Sciatic nerve (tissue), 2 donors: ENCODE measurements at regions not wholly inside any gene's neighbourhood (a gene's known extent, or its start where the extent isn't known, plus 50 kb on each side); places are given as distances from the start of the nearest gene placed in this dataset.
A peak's percentile ranks its signal among the peaks of the same experiment; 100 is the strongest.
"Not testable (repeated sequence)": the region's sequence is repeated elsewhere in the genome, so short reads cannot be mapped to it uniquely, and the experiment has no call there.

Experiments used
- ATAC-seq: fragments of 200-7000 bp; cut with Tn5 transposase; one replicate; pipeline ENCODE4 v1.9.1; 2020; ENCODE audit warnings: mild to moderate bottlenecking, moderate library complexity
- DNase-seq: peaks from one replicate; pipeline ENCODE4 v3.0.0-alpha.2; 2020; ENCODE audit warnings: low spot score
- intact Hi-C: fragments of 100-400 bp; cut with DNase I; formaldehyde crosslinking; loops from one replicate; pipeline ENCODE4 v1.14.2; 2022
- donor health status: DM: no; HTN: no; CAD: no.
- donor health status: DM: no; HTN: no; CAD: no.

DNA sequence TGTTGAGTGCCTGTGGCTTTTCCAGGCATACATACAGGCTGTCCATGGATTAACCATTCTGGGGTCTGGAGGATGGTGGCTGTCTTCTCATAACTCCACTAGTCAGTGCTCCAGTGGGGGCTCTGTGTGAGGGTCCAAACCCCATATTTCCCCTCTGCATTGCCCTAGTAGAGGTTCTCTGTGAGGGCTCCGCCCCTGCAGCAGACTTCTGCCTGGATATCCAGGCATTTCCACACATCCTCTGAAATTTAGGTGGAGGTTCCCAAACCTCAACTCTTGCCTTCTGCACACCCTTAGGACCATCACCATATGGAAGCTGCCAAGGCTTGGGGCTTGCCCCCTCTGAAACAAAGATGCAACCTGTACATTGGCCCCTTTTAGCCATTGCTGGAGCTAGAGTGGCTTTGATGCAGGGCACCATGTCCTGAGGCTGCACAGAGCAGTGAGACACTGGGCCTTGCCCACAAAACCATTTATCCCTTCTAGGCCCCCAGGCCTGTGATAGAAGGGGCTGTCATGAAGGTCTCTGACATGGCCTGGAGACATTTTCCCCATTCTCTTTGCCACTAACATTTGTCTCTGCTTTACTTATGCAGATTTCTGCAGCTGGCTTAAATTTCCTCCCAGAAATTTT, 400.1 kb upstream of the MDFIC2 start:
- ATAC-seq (no peak), DNase-seq (no peak)
- intact Hi-C loops = no loop called here

GRCh38 chr3:70703305-70704102, 391.1 kb upstream of the MDFIC2 start:
- no peak for DNase-seq
- intact Hi-C loops = no loop called here

GRCh38 chr3:70702132-70702531, 389.7 kb upstream of the MDFIC2 start:
- intact Hi-C loops = no loop called here
- no peak for DNase-seq
- ATAC-seq = peak; percentile 24

More at GRCh38 chr3:70703305-70704102, 391.1 kb upstream of the MDFIC2 start:
- ATAC-seq = no peak

GRCh38 chr3:70684701-70685100, 372.3 kb upstream of the MDFIC2 start:
- ATAC-seq = no peak
- no peak for DNase-seq
- intact Hi-C loops = loop anchor here (10.0 kb wide), 1 partner anchor 1950 kb away; no protein-coding TSS in a partner anchor

DNA sequence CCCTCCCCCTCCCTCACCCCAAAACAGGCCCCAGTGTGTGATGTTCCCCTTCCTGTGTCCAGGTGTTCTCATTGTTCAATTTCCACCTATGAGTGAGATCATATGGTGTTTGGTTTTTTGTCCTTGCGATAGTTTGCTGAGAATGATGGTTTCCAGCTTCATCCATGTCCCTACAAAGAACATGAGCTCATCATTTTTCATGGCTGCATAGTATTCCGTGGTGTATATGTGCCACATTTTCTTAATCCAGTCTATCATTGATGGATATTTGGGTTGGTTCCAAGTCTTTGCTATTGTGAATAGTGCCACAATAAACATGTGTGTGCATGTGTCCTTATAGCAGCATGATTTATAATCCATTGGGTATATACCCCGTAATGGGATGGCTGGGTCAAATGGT, 363.4 kb upstream of the MDFIC2 start:
- intact Hi-C loops, DNase-seq, ATAC-seq: not testable (repeated sequence)

DNA sequence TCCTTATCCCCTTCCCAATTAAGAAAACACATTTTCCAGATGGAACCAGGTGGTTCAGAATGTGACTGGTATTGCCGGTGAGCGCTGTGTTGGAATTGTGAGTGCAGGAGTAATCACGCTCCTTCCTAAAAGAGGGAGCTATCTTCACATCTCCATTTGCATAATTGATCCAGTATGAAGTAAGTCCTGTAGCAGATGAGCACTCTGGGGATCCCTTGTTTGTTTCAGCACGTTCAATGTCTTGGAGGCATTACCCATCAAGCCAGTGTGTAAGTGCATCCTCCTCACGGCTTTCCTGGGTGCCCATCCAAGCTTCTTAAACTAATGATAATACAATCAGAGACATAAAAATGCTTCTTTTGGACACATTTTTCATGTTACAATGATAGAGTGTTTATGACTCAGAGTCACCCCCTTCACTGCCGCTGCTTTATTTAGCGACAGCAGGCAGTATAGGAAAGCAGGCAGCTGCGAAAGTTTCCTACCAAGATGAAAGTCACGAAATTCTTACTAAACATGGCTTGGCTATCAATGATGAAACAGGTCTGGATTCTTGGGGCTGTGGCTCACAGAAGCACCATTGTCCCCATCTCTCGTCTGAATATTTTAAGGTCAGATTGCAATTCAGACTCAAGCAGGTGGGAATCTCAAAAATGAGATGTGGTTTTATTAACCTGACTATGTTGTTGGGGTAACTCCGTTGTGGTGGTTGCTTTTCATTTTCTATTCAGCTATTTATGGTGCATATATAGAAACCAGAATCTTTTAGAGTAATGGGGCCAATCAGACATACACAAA, 346.3 kb upstream of the MDFIC2 start:
- intact Hi-C loops = no loop called here
- ATAC-seq (no peak), DNase-seq (no peak)

DNA sequence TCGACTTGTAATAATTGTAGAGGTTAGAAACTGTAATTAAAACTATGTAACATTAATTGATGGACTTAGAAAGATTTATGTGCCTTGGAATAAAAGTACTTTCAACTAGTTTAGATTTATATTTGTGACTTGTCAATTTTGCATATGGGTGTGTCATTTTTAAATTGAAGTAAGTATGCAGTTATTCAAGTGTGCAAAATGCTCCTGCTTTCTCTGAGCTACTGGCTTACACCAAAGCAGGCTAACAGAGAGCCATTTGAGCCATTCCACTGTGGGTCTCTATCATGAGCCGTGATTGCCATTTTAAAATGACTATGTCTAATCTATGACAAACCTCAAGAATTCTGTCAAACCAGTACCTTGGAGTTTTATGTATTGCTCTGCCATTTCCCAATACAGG, 345.0 kb upstream of the MDFIC2 start:
- intact Hi-C loops = no loop called here
- DNase-seq (no peak), ATAC-seq (no peak)

GRCh38 chr3:70647823-70648222, 335.4 kb upstream of the MDFIC2 start:
- ATAC-seq (no peak), DNase-seq (no peak)
- intact Hi-C loops = no loop called here

GRCh38 chr3:70647094-70647493, 334.7 kb upstream of the MDFIC2 start:
- ATAC-seq (no peak), DNase-seq (no peak)
- intact Hi-C loops = no loop called here

DNA sequence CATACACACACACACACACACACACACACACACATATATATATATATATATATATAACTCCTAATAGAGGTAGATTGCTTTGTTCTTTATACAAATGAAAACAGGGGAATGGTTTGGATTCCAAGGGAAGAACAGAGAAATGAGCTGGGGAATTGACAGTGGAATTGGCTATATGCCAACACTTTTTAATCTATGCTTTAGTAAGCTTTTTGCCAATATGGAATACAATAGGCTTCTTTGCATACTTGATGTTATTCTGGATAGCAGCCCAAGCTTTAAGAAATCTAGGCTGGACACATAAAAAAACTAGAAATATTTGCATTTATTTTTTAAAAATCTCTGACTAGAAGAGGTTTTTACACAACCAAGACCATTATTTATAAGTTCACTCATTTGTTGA, 334.2 kb upstream of the MDFIC2 start:
- intact Hi-C loops = no loop called here
- DNase-seq (no peak), ATAC-seq (no peak)

DNA sequence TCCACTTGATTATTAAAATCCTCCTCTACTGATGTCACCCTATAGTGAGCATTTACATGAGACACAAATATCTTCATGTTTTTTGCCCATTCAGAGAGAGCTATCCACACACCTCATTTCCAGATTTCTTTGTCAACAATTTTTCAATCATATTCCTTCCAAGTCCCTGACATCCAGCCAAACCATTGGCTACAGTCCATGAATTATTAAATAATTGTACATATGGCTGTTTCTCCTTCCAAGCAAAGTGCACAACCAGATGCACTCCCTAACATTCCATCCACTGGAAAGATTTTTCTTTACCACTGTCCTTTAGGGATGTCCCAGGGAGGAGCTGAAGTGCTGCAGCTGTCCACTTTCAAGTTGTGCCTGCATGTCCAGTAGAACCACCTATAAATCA, 328.0 kb upstream of the MDFIC2 start:
- ATAC-seq = no peak
- DNase-seq = no peak
- intact Hi-C loops = no loop called here

DNA sequence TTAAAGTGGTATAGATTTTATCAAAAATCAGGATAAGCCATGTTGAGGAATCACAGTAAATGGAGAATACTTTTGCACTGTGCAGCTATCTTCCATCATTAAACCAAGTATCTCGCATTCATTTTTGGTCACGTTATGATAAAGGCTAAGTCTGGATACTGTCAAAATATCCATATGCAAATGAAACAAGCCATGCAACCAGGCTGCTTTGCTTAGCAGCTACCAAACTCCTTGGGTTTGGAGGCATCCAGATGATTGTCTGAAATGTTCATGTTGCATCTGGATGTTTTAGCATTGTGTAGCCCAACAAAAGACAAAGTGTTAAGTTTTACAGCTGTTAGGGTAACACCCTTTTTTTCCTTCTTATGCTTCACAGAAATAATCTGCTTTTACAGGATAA, 322.9 kb upstream of the MDFIC2 start:
- no peak for ATAC-seq
- no peak for DNase-seq
- intact Hi-C loops = no loop called here

DNA sequence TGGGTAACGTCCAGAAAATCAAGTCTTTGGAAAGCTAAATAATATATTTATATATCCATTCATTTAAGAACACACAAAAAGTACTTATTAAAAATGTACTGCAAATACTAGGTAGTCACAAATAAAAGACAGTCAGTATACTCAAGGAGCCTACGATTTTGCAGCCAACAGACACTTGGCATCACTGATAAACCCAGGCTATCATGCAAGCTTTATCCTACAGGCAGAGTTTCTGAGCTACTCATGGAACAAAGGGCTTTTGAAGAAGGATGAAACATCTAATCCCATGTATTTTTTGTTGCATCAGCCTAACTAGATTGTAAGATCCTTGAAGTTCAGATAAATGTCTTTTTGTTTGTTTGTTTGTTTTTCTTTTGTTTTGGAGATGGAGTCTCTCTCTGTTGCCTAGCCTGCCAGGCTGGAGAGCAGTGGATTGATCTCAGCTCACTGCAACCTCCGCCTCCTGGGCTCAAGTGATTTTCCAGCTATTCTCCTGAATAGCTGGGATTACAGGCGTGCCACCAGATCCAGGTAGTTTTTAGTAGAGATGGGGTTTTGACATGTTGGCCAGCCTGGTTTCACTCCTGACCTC, 319.4 kb upstream of the MDFIC2 start:
- intact Hi-C loops = no loop called here
- no peak for ATAC-seq
- DNase-seq = no peak

- DNase-seq (no peak), ATAC-seq (no peak)
- intact Hi-C loops = no loop called here
Measured at GRCh38 chr3:70621451-70621850, 309.0 kb upstream of the MDFIC2 start.

DNA sequence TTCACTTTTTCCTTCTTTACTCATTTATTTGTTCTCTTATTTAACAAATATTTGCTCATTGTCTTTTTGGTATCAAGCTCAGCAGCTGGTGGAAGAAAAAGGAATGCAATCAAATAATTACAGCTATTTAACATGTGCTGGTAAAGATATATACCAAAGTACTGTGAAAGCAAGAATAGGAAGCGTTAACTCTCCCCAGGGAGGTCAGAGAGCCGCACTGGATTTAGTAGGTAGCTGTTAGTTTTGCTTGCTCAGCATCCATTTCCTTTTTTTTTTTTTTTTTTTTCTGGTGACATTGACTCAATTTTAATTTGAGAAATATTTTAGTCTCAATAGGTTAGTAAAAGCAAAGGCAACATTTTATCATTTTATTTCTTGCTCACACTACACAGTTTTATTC, 308.5 kb upstream of the MDFIC2 start:
- DNase-seq (no peak), ATAC-seq (no peak)
- intact Hi-C loops = no loop called here

DNA sequence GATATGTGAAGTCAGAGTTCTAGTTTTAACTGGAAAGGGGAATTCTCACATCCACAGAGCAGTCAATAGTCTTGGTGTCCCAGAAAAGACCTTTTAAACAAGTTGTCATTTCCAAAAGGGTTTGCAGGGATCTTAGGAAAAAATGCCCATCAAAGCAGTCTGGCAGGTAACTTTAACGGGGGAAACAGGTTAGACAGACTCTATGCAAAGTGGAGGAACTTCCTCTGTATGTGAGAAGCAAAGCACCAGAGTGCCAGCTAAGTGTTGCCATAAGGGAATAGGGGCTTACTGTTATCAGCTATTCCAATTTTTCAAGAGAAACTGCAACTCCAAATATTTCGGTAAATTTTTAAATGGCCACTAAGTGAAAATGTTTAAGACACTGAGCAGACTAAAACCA, 307.9 kb upstream of the MDFIC2 start:
- intact Hi-C loops = no loop called here
- DNase-seq = no peak
- no peak for ATAC-seq

GRCh38 chr3:70618151-70618550, 305.7 kb upstream of the MDFIC2 start:
- intact Hi-C loops = no loop called here
- ATAC-seq (no peak), DNase-seq (no peak)

DNA sequence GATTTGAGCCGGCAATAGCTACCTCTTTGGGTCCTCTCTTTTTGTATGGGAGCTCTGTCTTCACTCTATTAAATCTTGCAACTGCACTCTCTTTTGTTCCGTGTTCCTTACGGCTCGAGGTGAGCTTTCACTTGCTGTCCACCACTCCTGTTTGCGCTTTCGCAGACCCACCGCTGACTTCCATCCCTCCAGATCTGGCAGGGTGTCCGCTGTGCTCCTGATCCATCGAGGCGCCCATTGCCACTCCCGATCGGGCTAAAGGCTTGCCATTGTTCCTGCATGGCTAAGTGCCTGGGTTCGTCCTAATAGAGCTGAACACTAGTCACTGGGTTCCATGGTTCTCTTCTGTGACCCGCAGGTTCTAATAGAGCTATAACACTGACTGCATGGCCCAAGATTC, 304.9 kb upstream of the MDFIC2 start:
- DNase-seq, ATAC-seq, intact Hi-C loops: not testable (repeated sequence)

- intact Hi-C loops = no loop called here
- no peak for ATAC-seq
- DNase-seq = no peak
Measured at GRCh38 chr3:70615286-70615685, 302.8 kb upstream of the MDFIC2 start.

DNA sequence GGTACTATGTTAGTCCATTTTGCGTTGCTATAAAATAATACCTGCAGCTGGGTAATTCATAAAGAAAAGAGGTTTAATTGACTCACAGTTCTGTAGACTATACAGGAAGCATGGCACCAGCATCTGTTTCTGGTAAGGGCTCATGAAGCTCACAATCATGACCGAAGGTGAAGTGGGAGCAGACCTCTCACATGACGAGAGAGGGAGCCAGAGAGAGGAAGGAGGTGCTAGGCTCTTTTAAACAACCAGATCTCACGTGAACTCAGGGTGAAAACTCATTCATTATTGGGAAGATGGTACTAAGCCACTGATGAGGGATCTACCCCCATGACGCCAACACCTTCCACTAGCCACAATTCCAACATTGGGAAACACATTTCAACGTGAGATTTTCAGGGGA, 301.7 kb upstream of the MDFIC2 start:
- DNase-seq (no peak), ATAC-seq (no peak)
- intact Hi-C loops = no loop called here
